RPMI8226 (cell line): ENCODE measurements at regions not wholly inside any gene's neighbourhood (a gene's known extent, or its start where the extent isn't known, plus 50 kb on each side); places are given as distances from the start of the nearest gene placed in this dataset.

ENCODE experiments used
- DNase-seq: peaks from one replicate; pipeline ENCODE4 v3.0.0-alpha.2; 2015

GRCh38 chr21:16563795-16564194 lies 834.0 kb downstream of the USP25 start:
- no peak for DNase-seq

- DNase-seq = no peak
Measured at GRCh38 chr21:16568244-16568643, 838.5 kb downstream of the USP25 start.

- no peak for DNase-seq
Measured at GRCh38 chr21:16568661-16569060, 838.9 kb downstream of the USP25 start.

- DNase-seq = no peak
Measured at GRCh38 chr21:16569679-16570078, 839.9 kb downstream of the USP25 start.

GRCh38 chr21:16570171-16570570 lies 840.4 kb downstream of the USP25 start:
- no peak for DNase-seq

- DNase-seq = no peak
Measured at GRCh38 chr21:16570856-16571255, 841.1 kb downstream of the USP25 start.

- no peak for DNase-seq
Measured at GRCh38 chr21:16571594-16571993, 841.8 kb downstream of the USP25 start.

- no peak for DNase-seq
Measured at GRCh38 chr21:16572032-16572431, 842.2 kb downstream of the USP25 start.

- no peak for DNase-seq
Measured at GRCh38 chr21:16573578-16573977, 843.8 kb downstream of the USP25 start.

- DNase-seq = no peak
Measured at GRCh38 chr21:16577975-16578374, 848.2 kb downstream of the USP25 start.

- DNase-seq = peak; percentile 36
Measured at GRCh38 chr21:16578912-16579311, 849.1 kb downstream of the USP25 start.

GRCh38 chr21:16579538-16579937 lies 849.8 kb downstream of the USP25 start:
- DNase-seq = peak; percentile 93

- DNase-seq = no peak
Measured at GRCh38 chr21:16580661-16581060, 850.9 kb downstream of the USP25 start.

GRCh38 chr21:16583556-16583955 lies 853.8 kb downstream of the USP25 start:
- DNase-seq = no peak

- DNase-seq = no peak
Measured at GRCh38 chr21:16584756-16585155, 855.0 kb downstream of the USP25 start.

GRCh38 chr21:16585896-16586295 lies 856.1 kb downstream of the USP25 start:
- no peak for DNase-seq

- no peak for DNase-seq
Measured at GRCh38 chr21:16587141-16587581, 857.4 kb downstream of the USP25 start.

- no peak for DNase-seq
Measured at GRCh38 chr21:16587681-16588375, 858.0 kb downstream of the USP25 start.

GRCh38 chr21:16588433-16588860 lies 858.7 kb downstream of the USP25 start:
- no peak for DNase-seq

GRCh38 chr21:16589006-16589898 lies 859.5 kb downstream of the USP25 start:
- DNase-seq = no peak

GRCh38 chr21:16590186-16590585 lies 860.4 kb downstream of the USP25 start:
- no peak for DNase-seq

- no peak for DNase-seq
Measured at GRCh38 chr21:16590641-16591292, 861.0 kb downstream of the USP25 start.

GRCh38 chr21:16592381-16592780 lies 862.6 kb downstream of the USP25 start:
- DNase-seq = no peak

GRCh38 chr21:16594191-16594590 lies 864.4 kb downstream of the USP25 start:
- no peak for DNase-seq
